Pancreas (tissue), 10 donors: ENCODE measurements at regions not wholly inside any gene's neighbourhood (a gene's known extent, or its start where the extent isn't known, plus 50 kb on each side); places are given as distances from the start of the nearest gene placed in this dataset.

Source experiments
- ATAC-seq, 4 donors: fragments of 200-7000 bp; cut with Tn5 transposase; one replicate each; pipeline versions ENCODE4 v1.8.0 to v1.9.1; 2020; ENCODE audit warnings: mild to moderate bottlenecking in 4 of 4, moderate library complexity in 4 of 4
- DNase-seq, 6 donors: peaks; one replicate each; pipeline ENCODE4 v3.0.0-alpha.2; 2020
- FAIRE-seq: peaks from 2 replicates; lab custom pipeline; 2012; peaks lifted over from hg19 to GRCh38; lab: Jason Lieb, UNC
- H3K27ac ChIP-seq, 4 donors: fragments of 200-600 bp; sonication (generic); 1 replicate in 3 of 4; 2 replicates in 1 of 4; pipeline versions ENCODE4 v1.5.0 to v1.8.0; 2020
- H3K27me3 ChIP-seq, 4 donors: fragments of 200-600 bp; one replicate each; pipeline ENCODE4 v1.8.0; 2021
- H3K36me3 ChIP-seq, 3 donors: fragments of 200-600 bp; sonication (generic) in 1 of 3; one replicate each; pipeline versions ENCODE4 v1.5.0 to v1.8.0; 2020 to 2021
- H3K4me1 ChIP-seq, 3 donors: fragments of 200-600 bp; one replicate each; pipeline ENCODE4 v1.8.0; 2021
- H3K4me3 ChIP-seq, 4 donors: fragments of 200-600 bp; sonication (generic) in 2 of 4; one replicate each; pipeline versions ENCODE4 v1.5.0 to v1.8.0; 2020 to 2021
- H3K9me3 ChIP-seq, 4 donors: fragments of 200-600 bp; one replicate each; pipeline ENCODE4 v1.8.0; 2021
- CTCF ChIP-seq, 4 donors: fragments of 200-600 bp; sonication (generic) in 3 of 4; IDR thresholded peaks; one replicate each; pipeline versions ENCODE4 v1.5.0 to v1.8.0; 2021; ENCODE audit warnings: antibody characterized with exemption in 4 of 4
- WGBS, 2 donors: extraction: QIAGEN DNeasy Blood & Tissue Kit; methylation state at CpG; one replicate each; pipeline ENCODE4 v1.1.7; 2013; 5-methylcytosine and 5-hydroxymethylcytosine counted together
- intact Hi-C, 3 donors: fragments of 100-400 bp; cut with DNase I; formaldehyde crosslinking; loops; one replicate each; pipeline versions ENCODE4 v1.11.1 to v1.14.2; 2022
- donor health status: healthy with polysubstance abuse.
- donor health status: DM: no; HTN: no; CAD: no; lungs with moderate emphysema.
- donor health status: DM: no; HTN: no; CAD: no.
- donor health status: control.
- donor health status: control.
- donor health status: Bipolar disorder and iron deficiency.
- donor health status: DM: yes; HTN: yes; CAD: no.
- donor health status: DM: no; HTN: no; CAD: no.
- donor health status: DM: no; HTN: no; CAD: no.
- donor health status: DM: yes; HTN: yes; CAD: no.

GRCh38 chr1:78358165-78358564 lies 132.6 kb upstream of the PTGFR start:
- Histone ChIP-seq H3K27ac (no peak overlapping the region), H3K27me3 (no peaks in the 10 kb centered on the region), H3K4me1 (no peaks in the 10 kb centered on the region), H3K4me3 (no peak overlapping the region), H3K9me3 (no peaks in the 10 kb centered on the region), H3K36me3 (no peaks in the 10 kb centered on the region)
- no peak for TF ChIP-seq CTCF (IDR thresholded peaks at IDR 0.05)
- FAIRE-seq (no peak), DNase-seq (no peak), ATAC-seq (no peak)
- 84 to 92% methylated on average over 3 of the region's 3 CpGs for WGBS, 2 donors
- intact Hi-C loops = no loop called here

GRCh38 chr1:78359666-78360065 lies 131.1 kb upstream of the PTGFR start:
- TF ChIP-seq CTCF (IDR thresholded peaks at IDR 0.05) = no peak
- intact Hi-C loops = no loop called here
- Histone ChIP-seq H3K4me1 (no peaks in the 10 kb centered on the region), H3K36me3 (no peaks in the 10 kb centered on the region), H3K27ac (no peak overlapping the region), H3K9me3 (no peaks in the 10 kb centered on the region), H3K4me3 (no peak overlapping the region), H3K27me3 (no peaks in the 10 kb centered on the region)
- no peak for DNase-seq
- ATAC-seq = no peak
- no peak for FAIRE-seq

GRCh38 chr1:78360584-78360983 lies 130.2 kb upstream of the PTGFR start:
- no peak overlapping the region for H3K4me3 ChIP-seq
- no peak for TF ChIP-seq CTCF (IDR thresholded peaks at IDR 0.05)
- ATAC-seq (no peak), FAIRE-seq (no peak), DNase-seq (no peak)
- no peak overlapping the region for H3K27ac ChIP-seq
- H3K36me3 ChIP-seq = no peaks in the 10 kb centered on the region
- H3K9me3 ChIP-seq = no peaks in the 10 kb centered on the region
- H3K27me3 ChIP-seq = no peaks in the 10 kb centered on the region
- no peaks in the 10 kb centered on the region for H3K4me1 ChIP-seq
- intact Hi-C loops = no loop called here

GRCh38 chr1:78367700-78368099 lies 123.1 kb upstream of the PTGFR start:
- DNase-seq = no peak
- no peak for ATAC-seq
- no peak overlapping the region for H3K27ac ChIP-seq
- no peak overlapping the region for H3K4me3 ChIP-seq
- no peaks in the 10 kb centered on the region for H3K36me3 ChIP-seq
- TF ChIP-seq CTCF (IDR thresholded peaks at IDR 0.05) = no peak
- FAIRE-seq = no peak
- H3K4me1 ChIP-seq = no peaks in the 10 kb centered on the region
- 33 to 82% methylated on average over 1 of the region's 1 CpG for WGBS, 2 donors
- intact Hi-C loops = no loop called here
- no peaks in the 10 kb centered on the region for H3K9me3 ChIP-seq
- H3K27me3 ChIP-seq = no peaks in the 10 kb centered on the region

GRCh38 chr1:78369546-78369945 lies 121.2 kb upstream of the PTGFR start:
- Histone ChIP-seq H3K27ac (no peak overlapping the region), H3K4me1 (no peaks in the 10 kb centered on the region), H3K4me3 (no peak overlapping the region), H3K27me3 (no peaks in the 10 kb centered on the region), H3K9me3 (no peaks in the 10 kb centered on the region), H3K36me3 (no peaks in the 10 kb centered on the region)
- ATAC-seq (no peak), FAIRE-seq (no peak), DNase-seq (no peak)
- intact Hi-C loops = no loop called here
- no peak for TF ChIP-seq CTCF (IDR thresholded peaks at IDR 0.05)
- 87 to 95% methylated on average over 1 of the region's 1 CpG for WGBS, 2 donors
